ENCODE measurements at regions not wholly inside any gene's neighbourhood (a gene's known extent, or its start where the extent isn't known, plus 50 kb on each side); places are given as distances from the start of the nearest gene placed in this dataset.

DNA sequence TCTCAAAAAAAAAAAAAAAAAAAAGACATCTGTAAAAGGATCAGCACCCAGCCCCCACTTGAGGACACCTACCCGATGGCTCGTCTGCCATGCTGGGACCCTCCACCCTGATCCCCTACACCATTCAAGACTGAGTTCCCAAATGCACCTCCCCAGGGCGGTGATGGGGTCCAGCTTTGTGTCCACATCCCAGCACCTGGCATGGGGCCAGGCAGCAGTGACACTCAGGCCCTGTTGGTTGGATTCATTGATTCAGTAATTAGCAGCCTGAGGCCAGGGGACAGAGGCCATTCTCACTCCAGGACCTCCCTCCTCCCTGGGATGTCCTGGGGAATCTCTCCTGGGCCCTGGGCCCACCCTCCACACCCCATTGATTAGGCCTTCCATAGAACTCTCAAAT, 88.8 kb upstream of the RUFY1 start:
- no peak for TF ChIP-seq EZH2 (IDR thresholded peaks at IDR 0.05; ENCODE audit: borderline replicate concordance, low read length)
- TF ChIP-seq, protein P1, sequence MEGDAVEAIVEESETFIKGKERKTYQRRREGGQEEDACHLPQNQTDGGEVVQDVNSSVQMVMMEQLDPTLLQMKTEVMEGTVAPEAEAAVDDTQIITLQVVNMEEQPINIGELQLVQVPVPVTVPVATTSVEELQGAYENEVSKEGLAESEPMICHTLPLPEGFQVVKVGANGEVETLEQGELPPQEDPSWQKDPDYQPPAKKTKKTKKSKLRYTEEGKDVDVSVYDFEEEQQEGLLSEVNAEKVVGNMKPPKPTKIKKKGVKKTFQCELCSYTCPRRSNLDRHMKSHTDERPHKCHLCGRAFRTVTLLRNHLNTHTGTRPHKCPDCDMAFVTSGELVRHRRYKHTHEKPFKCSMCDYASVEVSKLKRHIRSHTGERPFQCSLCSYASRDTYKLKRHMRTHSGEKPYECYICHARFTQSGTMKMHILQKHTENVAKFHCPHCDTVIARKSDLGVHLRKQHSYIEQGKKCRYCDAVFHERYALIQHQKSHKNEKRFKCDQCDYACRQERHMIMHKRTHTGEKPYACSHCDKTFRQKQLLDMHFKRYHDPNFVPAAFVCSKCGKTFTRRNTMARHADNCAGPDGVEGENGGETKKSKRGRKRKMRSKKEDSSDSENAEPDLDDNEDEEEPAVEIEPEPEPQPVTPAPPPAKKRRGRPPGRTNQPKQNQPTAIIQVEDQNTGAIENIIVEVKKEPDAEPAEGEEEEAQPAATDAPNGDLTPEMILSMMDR (IDR thresholded peaks at IDR 0.05; ENCODE audit: low read length), result no peak

All from OCI-LY1 (cell line).